ENCODE measurements at regions not wholly inside any gene's neighbourhood (a gene's known extent, or its start where the extent isn't known, plus 50 kb on each side); places are given as distances from the start of the nearest gene placed in this dataset.

GRCh38 chr18:67359873-67360838 lies 156.4 kb downstream of the DSEL start:
- Histone ChIP-seq H3K36me3 (ENCODE audit: insufficient read depth in 1 of 2, low read depth in 1 of 2) (no peaks in the 10 kb centered on the region), H3K27me3 (ENCODE audit: insufficient read depth in 3 of 3, low read length in 2 of 3) (no peaks in the 10 kb centered on the region), H3K4me3 (peak overlapping the region; percentile 27), H3K9me3 (no peaks in the 10 kb centered on the region), H3K27ac (peak overlapping the region; percentile 74), H3K4me1 (peaks cover 6% of the 10 kb centered on the region)
- no peak for TF ChIP-seq CTCF (IDR thresholded peaks at IDR 0.05)
- intact Hi-C loops (cut with DNase I): no loop called here
- DNase-seq: peak; percentile 49 to 58
- ATAC-seq: peak; percentile 96 to 99 (median 98)
- 10 to 14% (median 11%) methylated on average over 8 of the region's 8 CpGs for WGBS, 3 donors

GRCh38 chr18:67358947-67359346 lies 157.6 kb downstream of the DSEL start:
- Histone ChIP-seq H3K36me3 (ENCODE audit: insufficient read depth in 1 of 2, low read depth in 1 of 2) (no peaks in the 10 kb centered on the region), H3K4me1 (peaks cover 6% of the 10 kb centered on the region), H3K9me3 (no peaks in the 10 kb centered on the region), H3K27ac (no peak overlapping the region), H3K27me3 (ENCODE audit: insufficient read depth in 3 of 3, low read length in 2 of 3) (no peaks in the 10 kb centered on the region), H3K4me3 (no peak overlapping the region)
- no peak for TF ChIP-seq CTCF (IDR thresholded peaks at IDR 0.05)
- ATAC-seq (no peak), DNase-seq (no peak)
- 93 to 98% (median 95%) methylated on average over 8 of the region's 8 CpGs for WGBS, 3 donors
- intact Hi-C loops (cut with DNase I): no loop called here

- DNase-seq (no peak), ATAC-seq (no peak)
- Histone ChIP-seq H3K27ac (no peak overlapping the region), H3K27me3 (ENCODE audit: insufficient read depth in 3 of 3, low read length in 2 of 3) (no peaks in the 10 kb centered on the region), H3K4me1 (peaks cover 4% of the 10 kb centered on the region), H3K4me3 (no peak overlapping the region), H3K36me3 (ENCODE audit: insufficient read depth in 1 of 2, low read depth in 1 of 2) (no peaks in the 10 kb centered on the region), H3K9me3 (no peaks in the 10 kb centered on the region)
- TF ChIP-seq CTCF (IDR thresholded peaks at IDR 0.05): no peak
- intact Hi-C loops (cut with DNase I): no loop called here
- 79 to 95% (median 92%) methylated on average over 4 of the region's 4 CpGs for WGBS, 3 donors
These were observed 161.8 kb downstream of the DSEL start for GRCh38 chr18:67354692-67355091.

GRCh38 chr18:67354091-67354490 lies 162.4 kb downstream of the DSEL start:
- WGBS, 3 donors: 38 to 57% (median 57%) methylated on average over 1 of the region's 1 CpG
- Histone ChIP-seq H3K36me3 (ENCODE audit: insufficient read depth in 1 of 2, low read depth in 1 of 2) (no peaks in the 10 kb centered on the region), H3K4me1 (no peaks in the 10 kb centered on the region), H3K27ac (no peak overlapping the region), H3K27me3 (ENCODE audit: insufficient read depth in 3 of 3, low read length in 2 of 3) (no peaks in the 10 kb centered on the region), H3K9me3 (no peaks in the 10 kb centered on the region), H3K4me3 (no peak overlapping the region)
- DNase-seq: no peak
- no peak for ATAC-seq
- intact Hi-C loops (cut with DNase I): no loop called here
- TF ChIP-seq CTCF (IDR thresholded peaks at IDR 0.05): no peak
